ENCODE measurements at regions not wholly inside any gene's neighbourhood (a gene's known extent, or its start where the extent isn't known, plus 50 kb on each side); places are given as distances from the start of the nearest gene placed in this dataset.

DNA sequence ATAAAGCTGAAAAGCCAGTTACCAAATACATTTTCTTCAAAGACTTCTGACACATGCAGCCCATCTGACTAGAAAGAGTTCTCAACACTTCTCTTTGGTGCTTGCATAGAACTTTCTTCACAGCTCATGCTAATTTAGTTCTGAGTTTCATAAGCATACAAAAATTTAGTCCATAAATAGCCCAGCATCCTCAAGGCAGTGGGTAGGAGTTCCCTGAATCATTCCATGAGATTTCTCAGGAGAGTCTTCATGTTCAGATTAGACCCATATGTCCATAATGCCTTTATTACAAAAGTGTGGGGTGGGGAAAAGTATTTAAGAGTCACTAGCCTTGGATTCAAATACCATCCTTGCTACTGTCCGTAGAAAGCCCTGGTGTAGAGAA lies 290.2 kb upstream of the RGMB start:
- no peak overlapping the region for H3K27ac ChIP-seq
- 67% methylated on average over 1 of the region's 1 CpG for WGBS (ENCODE audit: low lambda C conversion rate, missing lambda C conversion rate)
- no peaks in the 10 kb centered on the region for H4K20me1 ChIP-seq (ENCODE audit: insufficient read depth, poor library complexity, severe bottlenecking)
- H3K27me3 ChIP-seq = no peaks in the 10 kb centered on the region
- no peak overlapping the region for H2AFZ ChIP-seq
- TF ChIP-seq EZH2 (IDR thresholded peaks at IDR 0.05; ENCODE audit: borderline replicate concordance) (no peak), EZH2phosphoT487 (IDR thresholded peaks at IDR 0.05; ENCODE audit: low read depth, severe bottlenecking, unreplicated experiment) (no peak)
- TF ChIP-seq, protein P1, sequence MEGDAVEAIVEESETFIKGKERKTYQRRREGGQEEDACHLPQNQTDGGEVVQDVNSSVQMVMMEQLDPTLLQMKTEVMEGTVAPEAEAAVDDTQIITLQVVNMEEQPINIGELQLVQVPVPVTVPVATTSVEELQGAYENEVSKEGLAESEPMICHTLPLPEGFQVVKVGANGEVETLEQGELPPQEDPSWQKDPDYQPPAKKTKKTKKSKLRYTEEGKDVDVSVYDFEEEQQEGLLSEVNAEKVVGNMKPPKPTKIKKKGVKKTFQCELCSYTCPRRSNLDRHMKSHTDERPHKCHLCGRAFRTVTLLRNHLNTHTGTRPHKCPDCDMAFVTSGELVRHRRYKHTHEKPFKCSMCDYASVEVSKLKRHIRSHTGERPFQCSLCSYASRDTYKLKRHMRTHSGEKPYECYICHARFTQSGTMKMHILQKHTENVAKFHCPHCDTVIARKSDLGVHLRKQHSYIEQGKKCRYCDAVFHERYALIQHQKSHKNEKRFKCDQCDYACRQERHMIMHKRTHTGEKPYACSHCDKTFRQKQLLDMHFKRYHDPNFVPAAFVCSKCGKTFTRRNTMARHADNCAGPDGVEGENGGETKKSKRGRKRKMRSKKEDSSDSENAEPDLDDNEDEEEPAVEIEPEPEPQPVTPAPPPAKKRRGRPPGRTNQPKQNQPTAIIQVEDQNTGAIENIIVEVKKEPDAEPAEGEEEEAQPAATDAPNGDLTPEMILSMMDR (IDR thresholded peaks at IDR 0.05; ENCODE audit: poor library complexity) = no peak
- no peaks in the 10 kb centered on the region for H3K36me3 ChIP-seq (replicated peaks; ENCODE audit: insufficient read depth, low read depth)
- H3K4me3 ChIP-seq = no peak overlapping the region
- no peaks in the 10 kb centered on the region for H3K79me2 ChIP-seq
- no peak overlapping the region for H3K4me2 ChIP-seq
- no peak for DNase-seq (ENCODE audit: low spot score)
- no peaks in the 10 kb centered on the region for H3K4me1 ChIP-seq (ENCODE audit: insufficient read depth)
- H3K9me3 ChIP-seq (ENCODE audit: low read depth) = no peaks in the 10 kb centered on the region
- H3K9me2 ChIP-seq (replicated peaks; ENCODE audit: insufficient read depth) = no peaks in the 10 kb centered on the region

DNA sequence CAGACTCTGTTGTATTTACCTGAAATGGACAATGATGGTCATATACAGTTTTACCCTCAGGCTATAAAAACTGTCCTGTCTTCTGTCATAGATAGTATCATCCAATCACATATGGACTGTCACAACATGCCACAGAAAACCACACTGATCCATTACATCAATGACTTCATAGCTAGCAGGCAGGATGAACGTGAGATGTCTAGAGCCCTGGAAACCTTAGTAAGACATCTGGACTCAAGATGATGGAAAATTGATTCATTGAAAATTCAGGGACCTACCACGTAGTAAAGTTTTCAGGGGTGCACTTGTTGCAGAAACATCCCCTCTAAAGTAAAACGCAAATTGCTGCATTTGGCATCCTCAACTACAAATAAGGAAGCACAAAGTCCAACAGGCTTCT lies 284.4 kb upstream of the RGMB start:
- Histone ChIP-seq H3K9me3 (ENCODE audit: low read depth) (no peaks in the 10 kb centered on the region), H2AFZ (no peak overlapping the region), H3K4me3 (no peak overlapping the region), H3K36me3 (replicated peaks; ENCODE audit: insufficient read depth, low read depth) (no peaks in the 10 kb centered on the region), H3K27me3 (no peaks in the 10 kb centered on the region), H3K4me2 (no peak overlapping the region), H3K4me1 (ENCODE audit: insufficient read depth) (no peaks in the 10 kb centered on the region), H3K27ac (no peak overlapping the region), H4K20me1 (ENCODE audit: insufficient read depth, poor library complexity, severe bottlenecking) (no peaks in the 10 kb centered on the region), H3K9me2 (replicated peaks; ENCODE audit: insufficient read depth) (no peaks in the 10 kb centered on the region), H3K79me2 (no peaks in the 10 kb centered on the region)
- TF ChIP-seq EZH2phosphoT487 (IDR thresholded peaks at IDR 0.05; ENCODE audit: low read depth, severe bottlenecking, unreplicated experiment) = no peak
- no peak for TF ChIP-seq EZH2 (IDR thresholded peaks at IDR 0.05; ENCODE audit: borderline replicate concordance)
- TF ChIP-seq, protein P1 (IDR thresholded peaks at IDR 0.05; ENCODE audit: poor library complexity) = no peak
- DNase-seq (ENCODE audit: low spot score) = no peak
- WGBS (ENCODE audit: low lambda C conversion rate, missing lambda C conversion rate) = 87% methylated on average over 3 of the region's 3 CpGs

DNA sequence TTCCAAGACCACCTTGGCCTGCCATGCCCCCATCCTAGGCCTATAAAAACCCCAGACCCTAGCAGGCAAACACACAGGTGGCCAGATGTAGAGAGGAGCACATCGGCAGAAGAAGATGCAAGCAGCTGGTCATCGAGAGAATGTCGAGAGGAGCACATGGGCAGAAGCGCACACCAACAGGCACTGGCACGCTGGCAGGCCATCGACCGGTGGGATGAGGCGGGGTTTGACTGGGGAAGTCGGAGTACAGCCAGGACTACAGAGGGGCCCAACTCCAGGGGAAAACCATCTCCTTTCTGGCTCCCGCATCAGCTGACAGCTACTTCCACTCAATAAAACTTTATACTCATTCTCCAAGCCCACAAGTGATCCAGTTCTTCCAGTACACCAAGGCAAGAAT lies 283.1 kb upstream of the RGMB start:
- Histone ChIP-seq H3K27ac (no peak overlapping the region), H3K4me1 (ENCODE audit: insufficient read depth) (no peaks in the 10 kb centered on the region), H3K4me3 (no peak overlapping the region), H3K4me2 (no peak overlapping the region), H3K9me2 (replicated peaks; ENCODE audit: insufficient read depth) (no peaks in the 10 kb centered on the region), H3K27me3 (no peaks in the 10 kb centered on the region), H3K79me2 (no peaks in the 10 kb centered on the region), H3K9me3 (ENCODE audit: low read depth) (no peaks in the 10 kb centered on the region), H2AFZ (no peak overlapping the region), H4K20me1 (ENCODE audit: insufficient read depth, poor library complexity, severe bottlenecking) (no peaks in the 10 kb centered on the region), H3K36me3 (replicated peaks; ENCODE audit: insufficient read depth, low read depth) (no peaks in the 10 kb centered on the region)
- TF ChIP-seq, protein P1 (IDR thresholded peaks at IDR 0.05; ENCODE audit: poor library complexity) = no peak
- TF ChIP-seq EZH2 (IDR thresholded peaks at IDR 0.05; ENCODE audit: borderline replicate concordance) = no peak
- TF ChIP-seq EZH2phosphoT487 (IDR thresholded peaks at IDR 0.05; ENCODE audit: low read depth, severe bottlenecking, unreplicated experiment) = no peak
- WGBS (ENCODE audit: low lambda C conversion rate, missing lambda C conversion rate) = 94% methylated on average over 10 of the region's 10 CpGs
- DNase-seq (ENCODE audit: low spot score) = no peak

DNA sequence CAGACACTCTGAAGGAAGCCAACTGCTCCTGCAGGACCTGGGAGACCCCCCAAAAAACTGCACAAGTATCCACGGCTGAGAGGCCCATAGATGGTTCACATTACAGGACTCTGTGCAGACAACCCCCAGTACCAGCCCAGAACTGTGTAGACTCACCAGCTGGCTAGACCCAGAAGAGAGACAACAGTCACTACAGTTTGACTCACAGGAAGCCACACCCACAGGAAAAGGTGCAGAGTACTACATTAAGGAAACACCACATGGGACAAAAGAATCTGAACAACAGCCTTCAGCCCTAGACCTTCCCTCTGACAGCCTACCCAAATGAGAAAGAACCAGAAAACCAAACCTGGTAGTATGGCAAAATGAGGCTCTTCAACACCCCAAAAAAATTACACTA lies 281.2 kb upstream of the RGMB start:
- Histone ChIP-seq H3K79me2 (no peaks in the 10 kb centered on the region), H4K20me1 (ENCODE audit: insufficient read depth, poor library complexity, severe bottlenecking) (no peaks in the 10 kb centered on the region), H3K9me3 (ENCODE audit: low read depth) (no peaks in the 10 kb centered on the region), H3K4me1 (ENCODE audit: insufficient read depth) (no peaks in the 10 kb centered on the region), H3K36me3 (replicated peaks; ENCODE audit: insufficient read depth, low read depth) (no peaks in the 10 kb centered on the region), H3K4me3 (no peak overlapping the region), H3K27me3 (no peaks in the 10 kb centered on the region), H3K9me2 (replicated peaks; ENCODE audit: insufficient read depth) (no peaks in the 10 kb centered on the region), H3K27ac (no peak overlapping the region), H3K4me2 (no peak overlapping the region), H2AFZ (no peak overlapping the region)
- TF ChIP-seq, protein P1 (IDR thresholded peaks at IDR 0.05; ENCODE audit: poor library complexity) = no peak
- TF ChIP-seq EZH2 (IDR thresholded peaks at IDR 0.05; ENCODE audit: borderline replicate concordance) (no peak), EZH2phosphoT487 (IDR thresholded peaks at IDR 0.05; ENCODE audit: low read depth, severe bottlenecking, unreplicated experiment) (no peak)
- DNase-seq (ENCODE audit: low spot score) = no peak
- WGBS (ENCODE audit: low lambda C conversion rate, missing lambda C conversion rate) = 95% methylated on average over 1 of the region's 1 CpG
